Effector CD8-positive, alpha-beta T cell (primary cell): ENCODE measurements at regions not wholly inside any gene's neighbourhood (a gene's known extent, or its start where the extent isn't known, plus 50 kb on each side); places are given as distances from the start of the nearest gene placed in this dataset.

Experiments used
- DNase-seq: peaks from one replicate; lab custom pipeline; 2025; lab: John Stamatoyannopoulos, UW

DNA sequence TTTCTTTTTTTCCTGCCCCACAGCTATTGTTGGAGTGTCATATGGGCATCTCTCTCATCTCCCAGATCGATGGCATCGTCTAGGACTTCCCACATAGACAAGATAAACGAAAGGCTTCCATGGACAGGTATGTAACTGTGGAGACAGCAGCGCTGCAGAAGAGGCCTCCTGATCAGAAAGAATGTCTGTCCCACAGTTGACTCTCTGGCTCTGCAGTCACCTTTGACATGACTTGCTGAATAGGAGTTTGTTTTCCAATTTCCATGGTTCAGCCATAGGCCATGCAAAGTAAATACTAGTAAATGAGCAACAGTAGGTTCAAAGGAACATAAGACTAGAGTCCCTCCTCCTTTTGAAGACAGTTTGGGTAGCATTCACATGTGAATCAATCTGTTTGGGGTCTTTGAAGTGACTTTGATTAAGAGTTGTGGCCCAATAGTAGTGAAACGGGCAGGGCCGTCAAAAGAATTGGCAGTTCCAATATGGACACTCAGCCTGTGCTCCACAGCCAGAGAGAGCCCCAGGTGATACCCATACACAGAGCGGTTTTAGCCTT is 134.7 kb upstream of the IFNGR1 start:
- no peak for DNase-seq

GRCh38 chr6:137353346-137353745 is 134.2 kb upstream of the IFNGR1 start:
- DNase-seq, result no peak

- DNase-seq, result no peak
Measured at GRCh38 chr6:137352859-137353258, 133.7 kb upstream of the IFNGR1 start.

GRCh38 chr6:137351890-137352289 is 132.7 kb upstream of the IFNGR1 start:
- no peak for DNase-seq

- no peak for DNase-seq
Measured at GRCh38 chr6:137350857-137351256, 131.7 kb upstream of the IFNGR1 start.

DNA sequence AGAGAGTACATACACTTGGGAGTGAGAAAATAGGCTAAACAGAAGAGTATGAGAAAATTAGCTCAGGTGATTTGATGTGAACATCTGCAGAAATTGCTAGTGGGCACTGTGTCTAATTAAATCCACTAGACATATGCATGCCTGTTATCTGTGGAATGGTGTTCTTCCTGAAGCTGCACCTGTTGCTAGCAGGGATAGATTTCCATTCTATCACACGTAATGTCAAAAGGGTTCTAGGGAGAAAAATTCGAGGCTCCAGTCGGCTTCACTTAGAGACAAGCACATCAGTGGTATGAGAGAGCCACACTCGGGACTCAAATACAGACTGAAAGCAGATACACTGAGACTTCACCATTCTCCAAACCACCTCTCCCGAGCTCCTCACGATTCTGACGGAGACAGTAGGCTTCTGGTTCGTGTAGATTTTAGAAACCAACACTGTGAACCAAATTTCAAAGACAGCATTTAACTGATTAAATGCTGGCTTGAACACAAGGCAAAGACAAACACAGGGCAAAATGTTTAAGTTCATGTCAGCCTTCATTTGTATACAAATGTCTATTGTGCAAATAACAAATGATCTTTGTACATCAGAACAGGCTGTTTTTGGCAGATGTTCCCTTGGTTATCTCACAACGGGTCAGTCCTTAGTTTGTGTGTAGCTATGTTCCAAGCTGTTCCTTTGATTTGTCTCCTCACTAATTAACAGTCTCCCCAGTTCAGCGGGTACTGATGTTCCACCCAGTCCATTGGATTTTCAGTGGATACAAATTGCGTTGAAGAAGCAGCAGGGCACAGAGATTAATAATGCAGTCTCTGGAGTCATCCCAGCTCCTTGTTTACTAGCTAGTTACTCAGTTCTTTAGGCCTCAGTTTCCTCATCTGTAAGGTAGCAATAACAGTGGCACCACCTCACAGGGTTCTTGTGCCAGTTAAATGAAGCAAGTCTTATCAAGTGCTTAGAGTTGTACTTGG is 131.0 kb upstream of the IFNGR1 start:
- no peak for DNase-seq

DNA sequence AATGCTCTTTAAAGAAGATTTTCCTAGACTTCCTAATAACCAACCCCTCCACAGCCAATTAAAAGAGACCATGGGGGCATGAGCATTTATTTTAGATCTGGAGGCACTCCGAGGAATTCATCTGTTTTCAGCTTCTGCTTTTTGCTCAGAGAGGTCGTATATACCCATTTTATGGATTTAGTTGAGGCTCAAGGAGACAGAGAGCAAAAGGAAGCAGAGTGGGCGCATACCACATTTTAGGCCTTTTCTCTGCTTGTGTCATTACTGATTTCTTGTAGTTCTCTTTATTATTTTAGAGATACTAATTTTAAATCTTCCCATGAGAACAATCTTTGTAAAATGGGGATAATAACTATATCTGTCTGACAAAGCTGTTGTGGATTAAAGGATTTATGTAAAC is 129.6 kb upstream of the IFNGR1 start:
- no peak for DNase-seq

GRCh38 chr6:137343241-137343640 is 124.1 kb upstream of the IFNGR1 start:
- no peak for DNase-seq

- no peak for DNase-seq
Measured at GRCh38 chr6:137342607-137343190, 123.5 kb upstream of the IFNGR1 start.

DNA sequence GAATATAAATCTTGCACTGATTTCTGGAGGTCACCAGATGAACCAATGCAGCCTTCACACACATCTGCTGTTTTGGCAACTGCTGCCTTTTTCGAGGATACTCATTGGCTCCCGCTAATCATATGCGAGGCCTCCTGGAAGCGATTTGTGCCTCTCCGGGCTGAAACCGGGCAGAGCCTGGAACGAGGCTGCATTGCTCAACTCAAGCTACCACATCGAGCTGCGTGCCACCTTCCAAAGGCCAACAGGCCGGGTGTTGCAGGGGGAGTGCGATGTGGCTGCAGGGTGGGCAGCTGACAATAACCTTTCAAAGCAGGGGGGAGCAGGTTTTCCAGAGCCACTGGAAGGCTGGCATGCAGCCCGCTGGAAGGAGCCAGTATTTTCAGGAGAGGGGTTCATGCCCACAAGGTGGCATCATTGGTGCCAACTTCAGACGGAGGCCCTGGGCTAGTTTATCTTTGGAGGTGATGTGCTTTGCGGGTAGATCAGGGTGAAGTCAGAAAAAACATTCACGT is 122.6 kb upstream of the IFNGR1 start:
- DNase-seq, result peak; percentile 12

- no peak for DNase-seq
Measured at GRCh38 chr6:137339929-137340559, 120.9 kb upstream of the IFNGR1 start.

GRCh38 chr6:137334884-137335283 is 115.7 kb upstream of the IFNGR1 start:
- no peak for DNase-seq

DNA sequence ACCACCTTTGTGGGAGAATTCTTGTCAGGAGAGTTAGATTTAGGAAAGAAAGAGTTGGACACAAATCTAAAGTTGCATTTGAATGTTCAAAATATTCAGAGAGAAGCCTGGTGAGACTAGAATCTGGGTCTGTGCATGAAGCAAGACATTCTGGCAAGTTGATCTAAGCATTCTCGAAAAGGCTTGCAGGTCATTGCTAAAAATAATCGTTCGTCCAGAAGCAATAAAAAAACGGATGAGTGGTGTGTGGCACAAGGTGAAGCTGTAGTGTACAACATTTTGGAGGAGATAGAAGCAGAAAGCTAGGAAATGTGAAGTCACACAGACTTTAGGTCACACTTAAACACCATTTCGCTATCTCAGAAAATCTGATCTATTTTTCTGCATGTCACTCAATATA is 114.9 kb upstream of the IFNGR1 start:
- no peak for DNase-seq

GRCh38 chr6:137332637-137333280 is 113.6 kb upstream of the IFNGR1 start:
- DNase-seq, result no peak

- DNase-seq, result no peak
Measured at GRCh38 chr6:137323860-137324259, 104.7 kb upstream of the IFNGR1 start.

GRCh38 chr6:137320271-137320670 is 101.1 kb upstream of the IFNGR1 start:
- DNase-seq, result no peak

DNA sequence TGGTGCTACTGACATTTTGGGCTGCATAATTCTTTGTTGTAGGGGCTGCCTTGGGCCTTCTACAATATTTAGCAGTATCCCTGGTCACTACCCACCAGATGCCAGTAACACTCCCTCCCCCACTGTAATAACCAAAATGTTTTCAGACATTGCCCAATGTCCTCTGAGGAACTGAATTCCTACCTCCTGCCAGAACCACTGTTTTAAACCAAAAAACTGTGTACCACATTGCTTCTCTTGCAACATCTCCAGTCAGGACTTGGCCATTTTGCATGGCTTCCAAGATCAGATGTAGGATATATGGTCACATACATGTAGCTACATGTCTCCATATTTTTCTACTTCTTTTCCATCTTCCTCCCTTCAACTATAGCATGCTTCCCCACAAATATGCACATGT is 97.4 kb upstream of the IFNGR1 start:
- no peak for DNase-seq

GRCh38 chr6:137315081-137315480 is 95.9 kb upstream of the IFNGR1 start:
- DNase-seq, result no peak

- DNase-seq, result peak; percentile 47
Measured at GRCh38 chr6:137313928-137314855, 95.0 kb upstream of the IFNGR1 start.

DNA sequence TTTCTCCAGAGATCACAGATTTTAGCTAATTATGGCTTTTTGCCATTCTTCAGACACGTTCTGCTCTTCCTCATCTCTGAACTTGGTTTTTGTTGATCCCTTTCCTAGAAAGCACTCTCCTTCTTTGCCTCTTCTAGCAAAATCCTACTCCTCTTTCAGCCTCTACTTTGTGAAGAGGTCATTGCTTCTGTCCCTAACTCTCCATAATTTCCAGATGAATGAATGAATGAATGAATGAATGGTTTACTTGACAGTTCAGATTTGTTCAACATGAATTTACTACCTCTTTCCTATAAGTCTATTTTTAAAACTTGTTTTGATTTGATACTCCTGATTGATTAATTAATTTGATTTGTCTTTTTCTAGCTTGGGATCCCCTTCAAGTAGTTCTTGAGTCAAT is 94.0 kb upstream of the IFNGR1 start:
- no peak for DNase-seq

DNA sequence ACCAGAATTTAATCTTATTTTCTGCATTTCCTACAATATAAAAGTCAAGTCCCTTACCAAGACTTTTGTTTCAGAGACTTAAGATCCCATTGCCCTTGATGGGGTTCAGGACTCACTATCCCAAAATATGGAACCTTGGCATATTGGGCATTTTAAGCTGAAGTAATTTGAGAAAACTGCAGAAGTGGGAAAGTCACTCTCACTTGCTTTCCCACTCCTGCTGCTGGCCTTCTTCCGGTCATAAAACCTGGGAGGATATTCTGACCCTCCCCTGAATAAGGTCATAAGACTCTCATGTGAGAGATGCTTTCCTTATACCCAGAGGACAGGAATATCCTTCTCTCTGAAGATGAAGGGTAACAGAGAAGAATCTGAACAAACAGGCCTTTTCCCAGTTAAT is 92.8 kb upstream of the IFNGR1 start:
- DNase-seq, result no peak
